Omental fat pad (tissue), 3 donors: ENCODE measurements at regions not wholly inside any gene's neighbourhood (a gene's known extent, or its start where the extent isn't known, plus 50 kb on each side); places are given as distances from the start of the nearest gene placed in this dataset.
"Not testable (repeated sequence)": the region's sequence is repeated elsewhere in the genome, so short reads cannot be mapped to it uniquely, and the experiment has no call there.

Source experiments
- ATAC-seq: fragments of 150-250 bp; one replicate; pipeline ENCODE4 v1.9.1; 2016; ENCODE audit warnings: mild to moderate bottlenecking, moderate library complexity; ENCODE audit not compliant: low FRiP score
- DNase-seq: peaks from one replicate; pipeline ENCODE4 v3.0.0-alpha.2; 2019; ENCODE audit warnings: low spot score
- TF ChIP-seq, protein P1 (sequence below), 3 donors: fragments of 450-650 bp; IDR thresholded peaks; one replicate each; pipeline ENCODE4 v1.5.1; 2016 to 2017; ENCODE audit warnings: antibody characterized with exemption in 3 of 3, mild to moderate bottlenecking in 3 of 3, moderate library complexity in 2 of 3

DNA sequence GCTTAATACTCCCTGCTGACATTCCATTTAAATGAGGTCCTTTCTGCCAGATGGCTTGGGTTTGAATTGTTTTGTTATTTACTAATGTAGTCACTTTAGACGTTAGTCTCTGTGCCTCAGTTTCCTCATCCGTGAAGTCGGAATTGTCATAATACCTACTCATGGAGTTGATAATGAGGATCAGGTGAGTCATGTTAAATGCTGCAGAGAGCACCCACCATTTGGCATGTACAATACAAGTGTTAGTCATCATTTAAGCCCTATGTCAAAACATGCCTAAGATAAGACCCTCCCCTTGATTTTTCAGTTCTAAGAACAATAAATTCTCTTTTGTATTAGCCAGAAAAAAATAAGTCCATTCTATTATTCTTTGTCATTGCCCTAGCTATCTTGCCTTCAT is 534.8 kb upstream of the HTR2C start:
- DNase-seq (no peak), ATAC-seq (no peak)
- TF ChIP-seq, protein P1, sequence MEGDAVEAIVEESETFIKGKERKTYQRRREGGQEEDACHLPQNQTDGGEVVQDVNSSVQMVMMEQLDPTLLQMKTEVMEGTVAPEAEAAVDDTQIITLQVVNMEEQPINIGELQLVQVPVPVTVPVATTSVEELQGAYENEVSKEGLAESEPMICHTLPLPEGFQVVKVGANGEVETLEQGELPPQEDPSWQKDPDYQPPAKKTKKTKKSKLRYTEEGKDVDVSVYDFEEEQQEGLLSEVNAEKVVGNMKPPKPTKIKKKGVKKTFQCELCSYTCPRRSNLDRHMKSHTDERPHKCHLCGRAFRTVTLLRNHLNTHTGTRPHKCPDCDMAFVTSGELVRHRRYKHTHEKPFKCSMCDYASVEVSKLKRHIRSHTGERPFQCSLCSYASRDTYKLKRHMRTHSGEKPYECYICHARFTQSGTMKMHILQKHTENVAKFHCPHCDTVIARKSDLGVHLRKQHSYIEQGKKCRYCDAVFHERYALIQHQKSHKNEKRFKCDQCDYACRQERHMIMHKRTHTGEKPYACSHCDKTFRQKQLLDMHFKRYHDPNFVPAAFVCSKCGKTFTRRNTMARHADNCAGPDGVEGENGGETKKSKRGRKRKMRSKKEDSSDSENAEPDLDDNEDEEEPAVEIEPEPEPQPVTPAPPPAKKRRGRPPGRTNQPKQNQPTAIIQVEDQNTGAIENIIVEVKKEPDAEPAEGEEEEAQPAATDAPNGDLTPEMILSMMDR (IDR thresholded peaks at IDR 0.05): no peak

DNA sequence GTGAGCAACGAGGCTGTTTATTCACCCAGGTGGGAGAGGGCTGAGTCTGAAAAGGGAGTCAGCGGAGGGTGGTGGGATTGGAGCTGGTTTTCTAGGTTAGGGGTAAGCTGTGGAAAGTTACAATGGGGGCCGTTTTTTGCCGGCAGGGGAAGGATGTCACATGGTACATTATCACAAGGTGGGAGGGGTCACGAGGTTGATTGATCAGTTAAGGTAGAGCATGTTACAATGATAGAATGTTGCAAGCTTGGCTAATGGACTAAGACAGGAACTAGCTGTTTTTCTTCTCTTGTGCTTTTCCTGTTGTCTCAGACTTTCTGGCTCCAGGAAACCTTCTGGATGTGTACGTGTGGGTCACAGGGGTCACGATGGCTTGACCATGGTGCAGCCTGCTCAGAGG is 536.3 kb upstream of the HTR2C start:
- TF ChIP-seq, protein P1 (IDR thresholded peaks at IDR 0.05): no peak
- ATAC-seq (no peak), DNase-seq (no peak)

DNA sequence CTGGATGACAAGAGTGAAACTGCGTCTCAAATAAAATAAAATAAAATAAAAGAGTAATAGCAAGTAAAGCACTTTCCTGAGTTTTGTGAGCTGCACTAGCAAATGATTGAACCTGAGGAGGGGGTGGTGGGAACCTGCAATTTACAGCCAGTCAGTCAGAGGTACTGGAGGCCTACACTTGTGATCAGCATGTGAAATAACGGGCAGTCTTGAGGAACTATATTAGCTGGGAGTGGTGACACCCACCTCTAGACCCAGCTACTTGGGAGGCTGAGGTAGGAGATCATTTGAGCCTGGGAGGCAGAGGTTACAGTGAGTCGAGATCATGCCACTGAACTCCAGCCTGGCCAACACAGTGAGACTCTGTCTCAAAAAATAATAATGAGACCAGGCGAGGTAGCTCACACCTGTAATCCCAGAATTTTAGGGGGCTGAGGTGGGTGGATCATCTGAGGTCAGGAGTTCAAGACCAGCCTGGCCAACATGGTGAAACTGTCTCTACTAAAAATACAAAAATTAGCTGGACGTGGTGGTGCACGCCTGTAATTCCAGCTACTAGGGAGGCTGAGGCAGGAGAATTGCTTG is 537.1 kb upstream of the HTR2C start:
- TF ChIP-seq, protein P1 (IDR thresholded peaks at IDR 0.05): no peak
- ATAC-seq: no peak
- DNase-seq: no peak

DNA sequence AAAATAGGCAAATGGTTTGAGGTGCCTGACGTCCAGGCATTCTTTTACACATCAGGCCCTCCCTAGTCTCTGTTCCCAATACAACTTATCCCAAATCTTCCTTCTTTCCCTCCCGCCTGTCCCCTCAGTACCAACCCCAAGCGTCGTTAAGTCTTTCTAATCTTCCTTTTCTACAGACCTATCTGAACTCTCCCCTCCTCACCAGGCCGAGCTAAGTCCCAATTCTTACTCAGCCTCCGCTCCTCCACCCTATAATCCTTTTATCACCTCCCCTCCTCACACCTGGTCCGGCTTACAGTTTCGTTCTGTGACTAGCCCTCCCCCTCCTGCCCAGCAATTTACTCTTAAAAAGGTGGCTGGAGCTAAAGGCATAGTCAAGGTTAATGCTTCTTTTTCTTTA is 542.4 kb upstream of the HTR2C start:
- not testable (repeated sequence) for ATAC-seq, DNase-seq

DNA sequence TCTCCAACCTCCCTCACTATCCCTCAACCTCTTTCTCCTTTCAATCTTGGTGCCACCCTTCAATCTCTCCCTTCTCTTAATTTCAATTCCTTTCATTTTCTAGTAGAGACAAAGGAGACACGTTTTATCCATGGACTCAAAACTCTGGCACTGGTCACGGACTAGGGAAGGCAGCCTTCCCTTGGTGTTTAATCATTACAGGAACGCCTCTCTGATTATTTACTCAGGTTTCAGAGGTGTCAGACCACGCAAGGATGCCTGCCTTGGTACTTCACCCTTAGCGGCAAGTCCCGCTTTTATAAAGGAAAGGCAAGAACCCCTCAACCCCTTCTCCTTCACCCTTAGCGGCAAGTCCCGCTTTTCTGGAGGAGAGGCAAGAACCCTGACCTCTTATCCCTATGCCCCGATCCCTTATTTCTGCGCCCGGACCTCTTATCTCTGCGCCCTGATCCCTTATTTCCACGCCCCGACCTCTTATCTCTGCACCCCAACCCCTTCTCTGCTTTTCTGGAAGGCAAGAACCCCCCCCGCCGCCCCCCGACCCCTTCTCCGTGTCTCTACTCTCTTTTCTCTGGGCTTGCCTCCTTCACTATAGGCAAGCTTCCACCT is 543.1 kb upstream of the HTR2C start:
- DNase-seq, ATAC-seq: not testable (repeated sequence)

DNA sequence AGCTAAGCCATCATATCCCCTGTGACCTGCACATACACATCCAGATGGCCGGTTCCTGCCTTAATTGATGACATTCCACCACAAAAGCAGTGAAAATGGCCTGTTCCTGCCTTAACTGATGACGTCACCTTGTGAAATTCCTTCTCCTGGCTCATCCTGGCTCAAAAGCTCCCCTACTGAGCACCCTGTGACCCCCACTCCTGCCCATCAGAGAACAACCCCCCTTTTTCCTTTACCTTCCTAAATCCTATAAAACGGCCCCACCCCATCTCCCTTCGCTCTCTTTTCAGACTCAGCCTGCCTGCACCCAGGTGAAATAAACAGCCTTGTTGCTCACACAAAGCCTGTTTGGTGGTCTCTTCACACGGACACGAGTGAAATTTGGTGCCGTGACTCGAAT is 543.8 kb upstream of the HTR2C start:
- DNase-seq, ATAC-seq: not testable (repeated sequence)

DNA sequence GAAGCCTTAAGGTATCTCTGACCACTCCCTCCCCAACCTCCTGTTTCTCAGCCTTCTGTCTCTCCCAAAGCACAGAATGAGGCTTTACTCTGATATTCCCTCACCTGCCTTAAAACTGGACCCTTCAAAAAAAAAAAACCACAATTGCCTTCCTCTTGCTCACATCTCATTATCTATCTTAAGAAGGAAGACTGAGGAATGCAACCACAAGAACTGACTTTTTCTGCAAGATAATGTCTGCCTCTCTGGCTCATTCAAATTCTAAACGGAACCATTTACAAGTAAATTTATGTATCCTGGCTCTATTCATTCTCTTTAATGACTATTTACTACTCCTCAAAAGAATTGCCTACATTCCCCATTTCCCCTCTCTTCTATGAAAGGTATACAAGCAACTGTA is 545.5 kb upstream of the HTR2C start:
- ATAC-seq (no peak), DNase-seq (no peak)
- TF ChIP-seq, protein P1 (IDR thresholded peaks at IDR 0.05): no peak

DNA sequence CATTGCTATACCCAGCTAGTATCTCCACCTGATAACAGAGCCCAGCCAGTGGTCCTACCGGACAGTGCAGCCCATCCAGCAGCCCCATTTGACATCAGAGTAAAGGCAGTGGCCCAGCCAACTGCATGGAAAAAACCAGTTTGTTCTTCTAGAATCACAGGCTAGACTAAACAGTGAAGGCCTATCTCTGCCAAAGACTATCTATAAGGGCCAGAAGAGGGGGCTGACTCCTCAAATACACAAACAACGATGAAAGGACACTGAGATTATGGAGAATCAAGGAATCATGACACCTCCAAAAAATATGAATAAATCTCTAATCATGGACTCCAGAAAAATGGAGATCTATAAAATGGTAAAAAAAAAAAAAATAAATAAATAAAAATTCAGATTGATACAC is 546.4 kb upstream of the HTR2C start:
- TF ChIP-seq, protein P1 (IDR thresholded peaks at IDR 0.05): no peak
- DNase-seq (no peak), ATAC-seq (no peak)
